A549 (cell line): ENCODE measurements at regions not wholly inside any gene's neighbourhood (a gene's known extent, or its start where the extent isn't known, plus 50 kb on each side); places are given as distances from the start of the nearest gene placed in this dataset.

Source experiments
- CBX2 ChIP-seq: fragments of 200-600 bp; sonication (generic); IDR thresholded peaks from 2 replicates; pipeline ENCODE4 v1.6.1; 2016; ENCODE audit warnings: low read depth, mild to moderate bottlenecking, borderline replicate concordance
- CBX8 ChIP-seq: fragments of 200-600 bp; sonication (generic); IDR thresholded peaks from 2 replicates; pipeline ENCODE4 v1.6.1; 2016
- EP300 ChIP-seq, 2 experiments: fragments of >200 bp; sonication (Bioruptor Twin); formaldehyde crosslinking; IDR thresholded peaks; 2 replicates in 1 of 2; 3 replicates in 1 of 2; pipeline ENCODE4 v1.6.1; 2016 to 2017
- ESRRA ChIP-seq: fragments of 150-350 bp; IDR thresholded peaks from 2 replicates; pipeline ENCODE4 v1.6.1; 2014; ENCODE audit warnings: mild to moderate bottlenecking, low read length, borderline replicate concordance
- HDAC2 ChIP-seq: fragments of 200-600 bp; sonication (generic); IDR thresholded peaks from 2 replicates; pipeline ENCODE4 v1.6.1; 2016
- HMGXB4 ChIP-seq: fragments of 250-450 bp; sonication (Bioruptor Pico); IDR thresholded peaks from 2 replicates; pipeline ENCODE4 v1.5.0; 2021; ENCODE audit warnings: mild to moderate bottlenecking, moderate library complexity, borderline replicate concordance
- MAX ChIP-seq: IDR thresholded peaks from 2 replicates; pipeline ENCODE4 v1.6.1; 2012
- NPAS2 ChIP-seq: fragments of 250-450 bp; sonication (Bioruptor Pico); IDR thresholded peaks from 2 replicates; pipeline ENCODE4 v1.8.0; 2022; ENCODE audit warnings: mild to moderate bottlenecking, moderate library complexity, borderline replicate concordance
- POLR2A ChIP-seq: IDR thresholded peaks from 2 replicates; pipeline ENCODE4 v1.6.1; 2012; ENCODE audit warnings: mild to moderate bottlenecking, low read length
- RAD21 ChIP-seq, 2 experiments: fragments of >200 bp in 1 of 2; sonication (Bioruptor Twin) in 1 of 2; formaldehyde crosslinking in 1 of 2; IDR thresholded peaks in 1 of 2; conservative IDR thresholded peaks in 1 of 2; 2 replicates in 1 of 2; 3 replicates in 1 of 2; pipeline ENCODE4 v1.6.1; 2012 to 2018; ENCODE audit warnings: inconsistent platforms in 1 of 2
- RARB ChIP-seq: fragments of 250-450 bp; sonication (Bioruptor Pico); IDR thresholded peaks from 2 replicates; pipeline ENCODE4 v1.8.0; 2021; ENCODE audit warnings: mild to moderate bottlenecking, moderate library complexity
- RFX5 ChIP-seq: fragments of 450-650 bp; IDR thresholded peaks from 2 replicates; pipeline ENCODE4 v1.7.1; 2014; ENCODE audit warnings: antibody characterized with exemption, mild to moderate bottlenecking, moderate library complexity
- TP53 ChIP-seq: fragments of 250-450 bp; sonication (Bioruptor Pico); IDR thresholded peaks from 2 replicates; pipeline ENCODE4 v1.5.0; 2021; ENCODE audit warnings: mild to moderate bottlenecking, moderate library complexity
- TF ChIP-seq, protein P1 (sequence below): fragments of >200 bp; sonication (Bioruptor Twin); formaldehyde crosslinking; IDR thresholded peaks from 3 replicates; pipeline ENCODE4 v1.5.1; 2016

- TF ChIP-seq TP53 (CRISPR knock-in tag) (no peak), EP300 (IDR thresholded peaks at IDR 0.05) (no peak), CBX2 (no peak), HDAC2 (no peak), ESRRA (no peak), RARB (CRISPR knock-in tag) (no peak), RAD21 (conservative IDR thresholded peaks at IDR 0.05 in 1 of 2, IDR thresholded peaks at IDR 0.05 in 1 of 2) (no peak), CBX8 (no peak), NPAS2 (CRISPR knock-in tag) (no peak), RFX5 (no peak), MAX (no peak), HMGXB4 (CRISPR knock-in tag) (no peak), POLR2A (no peak)
- TF ChIP-seq, protein P1, sequence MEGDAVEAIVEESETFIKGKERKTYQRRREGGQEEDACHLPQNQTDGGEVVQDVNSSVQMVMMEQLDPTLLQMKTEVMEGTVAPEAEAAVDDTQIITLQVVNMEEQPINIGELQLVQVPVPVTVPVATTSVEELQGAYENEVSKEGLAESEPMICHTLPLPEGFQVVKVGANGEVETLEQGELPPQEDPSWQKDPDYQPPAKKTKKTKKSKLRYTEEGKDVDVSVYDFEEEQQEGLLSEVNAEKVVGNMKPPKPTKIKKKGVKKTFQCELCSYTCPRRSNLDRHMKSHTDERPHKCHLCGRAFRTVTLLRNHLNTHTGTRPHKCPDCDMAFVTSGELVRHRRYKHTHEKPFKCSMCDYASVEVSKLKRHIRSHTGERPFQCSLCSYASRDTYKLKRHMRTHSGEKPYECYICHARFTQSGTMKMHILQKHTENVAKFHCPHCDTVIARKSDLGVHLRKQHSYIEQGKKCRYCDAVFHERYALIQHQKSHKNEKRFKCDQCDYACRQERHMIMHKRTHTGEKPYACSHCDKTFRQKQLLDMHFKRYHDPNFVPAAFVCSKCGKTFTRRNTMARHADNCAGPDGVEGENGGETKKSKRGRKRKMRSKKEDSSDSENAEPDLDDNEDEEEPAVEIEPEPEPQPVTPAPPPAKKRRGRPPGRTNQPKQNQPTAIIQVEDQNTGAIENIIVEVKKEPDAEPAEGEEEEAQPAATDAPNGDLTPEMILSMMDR: no peak
Measured at GRCh38 chr10:78313048-78313381, 279.4 kb downstream of the RPS24 start.
